ENCODE measurements at regions not wholly inside any gene's neighbourhood (a gene's known extent, or its start where the extent isn't known, plus 50 kb on each side); places are given as distances from the start of the nearest gene placed in this dataset.

DNA sequence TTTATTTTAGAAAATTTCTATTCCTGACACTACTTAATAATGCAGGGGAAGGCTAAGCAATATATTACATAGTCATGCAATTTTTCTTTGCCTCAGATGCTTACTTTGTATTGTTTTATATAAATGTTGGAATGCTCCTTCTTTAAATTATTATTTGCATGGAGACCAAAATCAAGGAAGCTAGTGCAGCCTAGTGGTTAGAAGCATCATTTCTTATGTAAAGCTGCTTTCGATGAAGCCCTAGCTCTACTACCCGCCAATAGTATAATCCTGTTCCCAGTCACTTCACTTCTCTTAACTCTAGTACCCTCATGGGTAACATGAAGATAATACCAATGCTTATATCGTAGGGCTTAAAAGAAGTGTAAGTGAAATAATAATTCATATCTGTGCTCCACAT lies 198.9 kb downstream of the LRATD1 start:
- CTCF ChIA-PET, result no interaction called here
- no TSS peak for BruUV-seq (replicated peaks)
- POLR2A ChIA-PET, result no interaction called here
- Histone ChIP-seq H3K4me3 (ENCODE audit: low read depth in 2 of 2, low read length in 2 of 2) (no peak overlapping the region), H3K36me3 (ENCODE audit: control insufficient read depth, insufficient read depth, low read length) (no peaks in the 10 kb centered on the region), H3K27me3 (ENCODE audit: control insufficient read depth, insufficient read depth, low read length) (no peaks in the 10 kb centered on the region), H3K9me3 (ENCODE audit: control insufficient read depth, insufficient read depth, low read depth, low read length) (no peaks in the 10 kb centered on the region), H3K4me1 (ENCODE audit: control insufficient read depth, insufficient read depth, low read length) (no peaks in the 10 kb centered on the region), H3K27ac (ENCODE audit: low read length) (no peak overlapping the region)
- no peak for ATAC-seq
- intact Hi-C loops (cut with micrococcal nuclease; ENCODE audit: unreplicated experiment), result no loop called here
- in situ Hi-C loops (cut with HindIII; ENCODE audit: low pct_unique_long_range_greater_than_20kb, low sequenced_read_pairs), result no loop called here
- TF ChIP-seq, protein P1, sequence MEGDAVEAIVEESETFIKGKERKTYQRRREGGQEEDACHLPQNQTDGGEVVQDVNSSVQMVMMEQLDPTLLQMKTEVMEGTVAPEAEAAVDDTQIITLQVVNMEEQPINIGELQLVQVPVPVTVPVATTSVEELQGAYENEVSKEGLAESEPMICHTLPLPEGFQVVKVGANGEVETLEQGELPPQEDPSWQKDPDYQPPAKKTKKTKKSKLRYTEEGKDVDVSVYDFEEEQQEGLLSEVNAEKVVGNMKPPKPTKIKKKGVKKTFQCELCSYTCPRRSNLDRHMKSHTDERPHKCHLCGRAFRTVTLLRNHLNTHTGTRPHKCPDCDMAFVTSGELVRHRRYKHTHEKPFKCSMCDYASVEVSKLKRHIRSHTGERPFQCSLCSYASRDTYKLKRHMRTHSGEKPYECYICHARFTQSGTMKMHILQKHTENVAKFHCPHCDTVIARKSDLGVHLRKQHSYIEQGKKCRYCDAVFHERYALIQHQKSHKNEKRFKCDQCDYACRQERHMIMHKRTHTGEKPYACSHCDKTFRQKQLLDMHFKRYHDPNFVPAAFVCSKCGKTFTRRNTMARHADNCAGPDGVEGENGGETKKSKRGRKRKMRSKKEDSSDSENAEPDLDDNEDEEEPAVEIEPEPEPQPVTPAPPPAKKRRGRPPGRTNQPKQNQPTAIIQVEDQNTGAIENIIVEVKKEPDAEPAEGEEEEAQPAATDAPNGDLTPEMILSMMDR (IDR thresholded peaks at IDR 0.05), result peak; percentile 5; the same call in 1 of the 2 replicates
- no peak for TF ChIP-seq TCF7L2 (IDR thresholded peaks at IDR 0.05; ENCODE audit: low read depth, low read length)
- DNase-seq (ENCODE audit: low read depth, low spot score), result no peak

DNA sequence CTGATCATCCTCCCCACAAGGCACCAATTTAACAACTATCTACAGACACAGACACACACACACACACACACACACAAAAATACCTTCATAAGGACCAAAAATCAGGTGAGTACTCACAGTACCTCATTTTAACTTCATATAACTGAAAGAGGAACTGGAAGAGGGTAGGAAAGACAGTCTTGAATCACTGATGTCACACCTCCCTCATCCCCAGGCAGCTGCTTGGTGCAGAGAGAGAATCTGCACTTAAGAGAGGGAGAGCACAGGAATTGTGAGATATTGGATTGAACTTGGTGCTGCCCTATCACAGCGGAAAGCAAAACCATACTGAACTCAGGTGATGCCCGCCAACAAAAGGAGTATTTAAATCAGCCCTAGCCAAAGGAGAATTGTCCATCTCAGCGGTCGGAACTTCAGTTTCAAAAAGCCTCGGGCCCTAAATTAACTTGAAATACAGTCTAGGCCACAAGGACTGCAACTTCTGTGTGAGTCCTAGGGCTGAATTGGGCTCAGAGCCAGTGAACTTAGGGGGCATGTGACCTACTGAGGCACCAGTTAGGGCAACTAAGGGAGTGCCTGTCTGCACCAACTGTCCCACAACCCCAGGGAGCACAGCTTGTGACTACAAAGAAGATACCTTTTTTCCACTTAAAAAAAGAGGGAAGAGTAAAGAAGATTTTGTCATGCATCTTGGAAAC lies 211.1 kb downstream of the LRATD1 start:
- Histone ChIP-seq H3K36me3 (ENCODE audit: control insufficient read depth, insufficient read depth, low read length) (no peaks in the 10 kb centered on the region), H3K27ac (ENCODE audit: low read length) (no peak overlapping the region), H3K9me3 (ENCODE audit: control insufficient read depth, insufficient read depth, low read depth, low read length) (0 out of 2 replicates have a peak, but pooled peaks cover 4% of the 10 kb centered on the region), H3K27me3 (ENCODE audit: control insufficient read depth, insufficient read depth, low read length) (no peaks in the 10 kb centered on the region), H3K4me3 (ENCODE audit: low read depth in 2 of 2, low read length in 2 of 2) (no peak overlapping the region), H3K4me1 (ENCODE audit: control insufficient read depth, insufficient read depth, low read length) (no peaks in the 10 kb centered on the region)
- DNase-seq (ENCODE audit: low read depth, low spot score) (no peak), ATAC-seq (no peak)
- in situ Hi-C loops (cut with HindIII; ENCODE audit: low pct_unique_long_range_greater_than_20kb, low sequenced_read_pairs), result no loop called here
- TF ChIP-seq SIN3A (IDR thresholded peaks at IDR 0.05; ENCODE audit: borderline replicate concordance, insufficient read depth, low read depth, low read length) (no peak), REST (IDR thresholded peaks at IDR 0.05; ENCODE audit: insufficient read depth in 1 of 2, low read depth in 2 of 2, low read length in 1 of 2) (no peak), POLR2AphosphoS5 (IDR thresholded peaks at IDR 0.05; ENCODE audit: low read depth, low read length) (no peak), TCF7L2 (IDR thresholded peaks at IDR 0.05; ENCODE audit: low read depth, low read length) (no peak)
- TF ChIP-seq, protein P1 (IDR thresholded peaks at IDR 0.05), result no peak
- ChIA-PET POLR2A (no interaction called here), CTCF (no interaction called here)
- no TSS peak for BruUV-seq (replicated peaks)
- intact Hi-C loops (cut with micrococcal nuclease; ENCODE audit: unreplicated experiment), result no loop called here

Measured in Panc1 (cell line).